GM18507 (cell line): ENCODE measurements at regions not wholly inside any gene's neighbourhood (a gene's known extent, or its start where the extent isn't known, plus 50 kb on each side); places are given as distances from the start of the nearest gene placed in this dataset.

Source experiments
- DNase-seq: peaks from one replicate; pipeline ENCODE4 v3.0.0; 2011; ENCODE audit warnings: low read depth; ENCODE audit not compliant: insufficient read length; ENCODE audit errors: extremely low spot score
- FAIRE-seq: peaks from 2 replicates; lab custom pipeline; 2011; peaks lifted over from hg19 to GRCh38; lab: Jason Lieb, UNC

DNA sequence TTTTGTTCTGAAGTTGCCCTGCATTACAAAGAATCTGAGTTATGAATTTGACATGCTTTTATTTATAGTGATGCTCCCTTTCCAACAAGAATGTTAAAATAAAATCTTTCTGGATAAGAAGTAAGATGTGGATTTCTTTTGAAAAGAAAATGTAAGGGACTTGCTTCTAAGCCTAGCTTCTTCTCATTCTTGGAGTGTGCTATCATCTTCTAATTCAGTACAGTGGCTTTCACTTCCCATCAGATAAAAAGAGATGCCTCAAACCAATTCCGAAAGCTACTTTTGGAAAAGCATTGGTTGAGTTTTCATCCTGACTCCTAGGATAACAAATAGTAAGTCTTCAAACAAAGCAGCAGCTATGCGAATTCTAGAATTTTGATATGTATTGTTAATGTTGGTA, 197.0 kb upstream of the ZPLD1 start:
- FAIRE-seq, result no peak
- DNase-seq, result no peak

DNA sequence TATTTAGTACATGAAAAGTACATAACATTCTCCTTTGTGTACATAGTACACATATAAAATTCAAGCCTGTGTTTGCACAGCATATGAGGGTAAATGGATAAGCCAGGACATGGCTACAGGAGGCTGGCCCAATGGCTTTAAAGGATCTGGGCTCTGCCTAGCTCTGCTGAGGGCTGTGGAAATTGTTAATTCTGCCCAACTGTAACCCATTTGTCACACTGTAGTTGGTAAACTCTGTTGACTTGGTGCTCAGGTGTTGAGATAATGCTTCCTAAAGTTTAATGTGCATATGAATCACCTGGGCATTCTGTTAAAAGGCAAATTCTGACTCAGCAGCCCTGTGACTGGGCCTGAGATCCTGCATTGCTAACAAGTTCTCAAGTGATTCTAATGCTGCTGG, 196.5 kb upstream of the ZPLD1 start:
- no peak for FAIRE-seq
- DNase-seq, result no peak

GRCh38 chr3:102240720-102241119, 194.1 kb upstream of the ZPLD1 start:
- no peak for DNase-seq
- FAIRE-seq, result no peak

GRCh38 chr3:102248981-102249705, 185.7 kb upstream of the ZPLD1 start:
- DNase-seq, result no peak

GRCh38 chr3:102255736-102256135, 179.1 kb upstream of the ZPLD1 start:
- no peak for DNase-seq
- no peak for FAIRE-seq

More at GRCh38 chr3:102248981-102249705, 185.7 kb upstream of the ZPLD1 start:
- no peak for FAIRE-seq

DNA sequence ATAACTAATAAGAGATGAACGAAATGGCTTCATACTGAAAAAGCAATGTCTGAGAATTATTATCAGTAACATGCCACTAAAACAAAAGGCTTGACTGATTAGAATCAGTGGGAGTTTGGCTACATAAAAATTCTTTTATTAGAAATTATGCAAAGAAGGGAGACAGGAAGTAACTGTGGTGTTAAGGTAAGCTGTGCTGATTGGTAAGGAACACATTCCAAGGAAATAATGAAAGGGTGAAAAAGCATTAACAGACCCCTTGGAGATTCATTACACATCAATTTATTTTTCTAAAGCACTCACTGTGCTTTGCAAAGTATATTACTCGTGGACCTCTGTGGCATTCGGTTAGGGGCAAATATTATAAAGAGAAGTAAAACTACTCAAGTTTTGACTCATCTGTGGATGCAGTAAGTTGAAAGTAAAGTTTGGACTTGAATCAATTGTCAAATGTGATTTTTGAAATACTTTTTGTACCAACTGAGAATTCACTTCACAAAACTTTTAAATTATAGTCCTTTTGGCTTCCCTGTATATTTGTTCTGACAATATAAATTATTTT, 176.1 kb upstream of the ZPLD1 start:
- no peak for DNase-seq

DNA sequence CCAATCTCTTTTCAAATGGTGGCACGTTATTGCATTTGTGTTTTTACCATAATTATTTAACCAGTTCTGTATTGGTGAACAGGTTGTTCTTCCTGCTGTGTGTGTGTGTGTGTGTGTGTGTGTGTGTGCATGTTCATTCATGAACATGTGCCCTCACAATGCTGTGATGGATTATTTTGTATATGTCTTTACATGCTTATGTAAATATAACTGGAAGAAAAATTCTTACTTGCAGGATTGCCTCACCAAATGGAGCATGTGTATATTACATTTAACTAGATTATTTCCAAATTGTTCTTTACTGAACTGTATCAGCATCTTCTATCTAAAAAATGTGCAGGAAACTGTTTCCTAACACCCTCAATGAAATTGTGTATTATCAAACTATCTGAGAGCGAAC, 175.2 kb upstream of the ZPLD1 start:
- FAIRE-seq, result no peak
- DNase-seq, result no peak

More for the DNA sequence above, 176.1 kb upstream of the ZPLD1 start:
- peak; percentile 21 for FAIRE-seq

DNA sequence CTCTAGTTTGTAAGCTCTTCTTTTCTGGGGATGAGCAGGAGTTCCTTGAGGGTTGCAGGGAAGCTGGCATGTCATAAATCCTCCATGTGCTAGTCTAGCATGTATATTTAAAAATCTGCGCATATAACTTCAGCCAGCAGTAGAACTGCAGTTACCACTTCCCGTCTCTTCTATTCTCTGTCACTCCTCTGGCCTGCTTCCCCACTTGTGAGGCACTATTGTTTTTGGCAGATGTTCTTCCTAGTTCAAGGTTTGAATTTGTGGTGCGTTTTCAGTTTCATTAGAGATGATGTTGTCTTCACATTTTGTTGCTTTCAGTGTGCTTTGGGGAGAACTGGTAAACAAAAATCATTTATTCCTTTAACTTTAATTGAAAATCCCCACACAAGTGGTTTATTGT, 169.1 kb upstream of the ZPLD1 start:
- DNase-seq (no peak), FAIRE-seq (no peak)

DNA sequence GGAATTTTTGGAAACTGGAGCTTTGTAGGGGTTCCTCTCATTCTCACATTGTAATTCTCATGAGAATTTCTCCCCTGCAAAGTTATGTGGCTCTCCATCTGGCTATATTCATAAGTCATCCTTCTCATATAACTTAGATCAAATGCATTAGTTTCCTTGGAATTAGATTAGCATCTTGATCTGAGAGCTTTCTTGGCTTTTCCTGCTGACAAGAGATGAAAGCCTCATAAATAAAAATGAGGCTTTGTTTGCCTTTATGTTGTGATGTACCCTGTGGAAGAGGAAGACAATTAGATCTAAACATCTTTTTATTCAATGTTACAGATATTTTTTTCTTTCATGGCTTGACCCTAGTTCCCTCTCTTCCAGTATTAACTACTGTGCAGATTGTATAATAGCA, 165.4 kb upstream of the ZPLD1 start:
- no peak for DNase-seq
- FAIRE-seq, result no peak

DNA sequence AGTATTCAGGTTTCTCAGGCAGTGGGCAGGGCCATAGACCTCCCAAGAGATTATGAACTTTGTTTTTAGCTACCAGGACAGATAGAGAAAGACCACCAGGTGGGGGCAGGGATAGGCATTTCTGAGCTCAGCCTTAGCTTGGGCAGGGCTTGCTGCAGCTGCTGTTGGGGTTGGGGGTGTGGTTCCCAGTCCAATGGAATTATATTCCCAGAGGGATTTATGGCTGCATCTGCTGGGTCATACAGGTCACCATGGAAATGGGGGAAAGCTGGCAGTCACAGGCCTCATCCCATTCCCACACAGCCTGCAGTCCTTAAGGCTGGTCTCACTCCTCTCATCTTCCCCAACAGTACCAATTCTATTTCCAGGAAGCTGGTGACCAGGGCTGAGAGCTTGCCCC, 144.6 kb upstream of the ZPLD1 start:
- FAIRE-seq, result no peak
- no peak for DNase-seq

DNA sequence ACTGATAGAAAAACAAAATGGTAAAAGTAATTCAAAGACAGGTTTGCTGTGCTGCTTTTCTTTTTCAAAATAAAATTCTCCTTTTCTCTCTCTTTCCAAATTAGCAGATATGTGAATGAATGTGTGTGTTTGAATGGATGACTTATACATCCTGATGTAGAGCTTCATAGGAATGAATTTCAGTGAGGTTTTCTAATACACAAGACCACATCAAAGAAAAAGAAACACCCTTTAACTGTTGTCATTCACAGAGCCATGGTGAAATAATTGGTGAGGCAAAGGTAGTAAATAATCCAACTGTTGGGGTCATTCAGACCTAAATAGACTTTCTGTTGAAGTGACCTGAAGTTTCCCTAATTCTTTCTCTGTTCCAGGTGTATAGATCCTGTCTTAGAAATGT, 139.1 kb upstream of the ZPLD1 start:
- no peak for DNase-seq
- FAIRE-seq, result no peak

GRCh38 chr3:102297072-102297658, 137.7 kb upstream of the ZPLD1 start:
- DNase-seq (no peak), FAIRE-seq (no peak)

DNA sequence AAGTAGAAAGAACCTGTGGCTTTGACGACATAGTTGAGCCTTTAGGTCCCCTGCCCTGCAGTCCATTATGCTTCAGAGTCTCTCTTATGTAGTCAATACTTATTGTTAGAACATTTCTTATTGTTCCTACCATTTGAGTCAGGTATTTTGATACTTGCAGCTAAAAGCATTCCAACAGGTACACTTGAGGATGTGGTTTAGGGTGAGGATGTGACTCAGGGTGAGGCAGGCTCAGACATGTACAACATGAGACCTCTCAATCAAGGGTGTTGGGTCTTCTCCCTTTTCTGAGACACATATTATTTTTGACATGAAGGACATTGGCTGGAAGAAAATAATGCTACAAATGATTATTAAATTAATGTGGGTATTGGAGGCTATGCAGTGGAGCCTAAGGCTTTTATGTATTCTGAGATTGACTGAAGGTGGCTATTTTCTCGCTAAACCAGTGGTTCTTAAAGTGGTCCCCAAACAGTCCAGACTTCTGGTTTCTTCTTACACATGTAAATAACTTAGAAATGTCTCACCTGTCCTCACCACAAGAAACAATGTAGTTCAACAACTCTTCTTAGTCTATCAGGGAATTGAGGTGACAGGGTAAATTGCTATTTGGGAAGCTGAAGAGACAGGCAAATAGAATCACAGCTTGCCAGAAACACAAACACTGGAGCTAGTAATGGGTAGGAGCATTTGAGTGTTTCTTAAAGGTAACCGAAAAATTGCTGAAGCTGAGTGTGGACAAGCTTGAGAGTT, 135.5 kb upstream of the ZPLD1 start:
- DNase-seq, result no peak
- FAIRE-seq, result peak; percentile 18

DNA sequence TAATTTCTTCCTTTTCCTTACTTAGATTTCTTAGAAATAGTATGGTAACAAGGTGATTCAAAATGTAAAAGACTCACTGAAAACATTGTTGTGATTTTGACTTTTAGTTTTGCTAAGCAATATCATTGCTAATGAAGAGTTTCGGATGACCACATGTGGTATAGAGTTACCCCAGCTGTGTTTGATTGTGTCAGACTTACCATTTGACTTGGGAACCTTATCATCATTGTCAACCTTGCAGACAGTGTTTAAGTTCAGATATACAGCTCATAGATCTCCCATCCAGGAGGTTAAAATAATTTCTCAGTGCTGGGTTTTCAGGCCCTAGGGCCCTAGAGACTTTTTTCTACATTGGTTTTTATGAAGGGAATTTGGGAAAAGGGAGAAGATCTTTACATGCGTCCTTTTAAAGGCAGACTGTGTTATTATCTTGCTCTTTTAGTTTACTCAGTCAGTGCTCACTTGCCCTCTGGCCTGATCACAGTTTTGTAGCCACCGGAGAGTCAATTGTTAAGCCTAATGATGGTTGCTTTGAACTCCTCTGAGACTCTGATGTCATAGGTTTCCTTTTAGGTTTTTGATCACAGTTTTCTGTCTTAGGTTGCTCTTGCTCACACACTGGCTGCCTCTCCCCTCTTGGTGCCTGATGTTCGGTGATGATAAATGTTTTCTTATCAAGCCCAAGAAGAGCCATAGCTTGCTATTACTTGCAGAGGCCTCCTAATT, 133.5 kb upstream of the ZPLD1 start:
- no peak for FAIRE-seq
- DNase-seq, result no peak

GRCh38 chr3:102302020-102302419, 132.8 kb upstream of the ZPLD1 start:
- no peak for FAIRE-seq

DNA sequence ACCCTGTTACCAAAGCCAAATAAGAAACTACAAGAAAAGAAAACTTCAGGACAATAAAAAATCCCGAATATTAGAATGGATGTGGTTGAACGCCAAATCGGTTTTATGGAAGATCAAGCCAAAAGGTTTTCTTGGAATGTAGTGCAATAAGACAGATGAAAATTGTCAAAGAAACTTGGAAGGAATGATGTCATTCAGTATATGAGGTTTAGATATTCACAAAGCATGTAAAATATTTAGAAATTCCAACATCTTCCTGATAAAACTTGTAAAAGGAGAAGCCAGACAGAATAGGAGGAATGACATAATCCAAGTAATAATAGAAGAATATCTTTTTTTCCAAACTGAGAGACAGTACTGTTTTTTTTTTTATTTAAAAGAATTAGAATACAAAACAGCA, 130.3 kb upstream of the ZPLD1 start:
- FAIRE-seq (no peak), DNase-seq (no peak)

More at GRCh38 chr3:102302020-102302419, 132.8 kb upstream of the ZPLD1 start:
- no peak for DNase-seq

GRCh38 chr3:102307442-102307841, 127.4 kb upstream of the ZPLD1 start:
- FAIRE-seq, result no peak
- no peak for DNase-seq

GRCh38 chr3:102329066-102329465, 105.7 kb upstream of the ZPLD1 start:
- DNase-seq (no peak), FAIRE-seq (no peak)

DNA sequence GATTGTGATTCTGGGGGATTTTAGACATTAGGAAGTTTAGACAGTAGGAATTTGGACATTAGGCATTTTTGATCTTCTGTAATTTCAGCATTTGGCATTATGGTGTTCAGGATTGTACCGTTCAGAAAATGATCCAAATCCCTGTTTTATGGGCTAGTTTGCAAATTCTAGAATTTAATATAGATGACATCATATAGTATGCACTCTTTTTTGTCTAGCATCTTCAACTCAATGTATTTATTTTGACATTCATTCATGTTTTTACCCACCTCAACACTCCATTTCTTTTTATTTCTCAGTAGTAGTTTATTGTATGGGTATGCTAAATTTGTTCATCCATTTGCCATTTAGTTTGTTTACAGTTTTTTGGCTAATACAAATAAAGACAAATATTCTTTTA, 105.3 kb upstream of the ZPLD1 start:
- FAIRE-seq (no peak), DNase-seq (no peak)

DNA sequence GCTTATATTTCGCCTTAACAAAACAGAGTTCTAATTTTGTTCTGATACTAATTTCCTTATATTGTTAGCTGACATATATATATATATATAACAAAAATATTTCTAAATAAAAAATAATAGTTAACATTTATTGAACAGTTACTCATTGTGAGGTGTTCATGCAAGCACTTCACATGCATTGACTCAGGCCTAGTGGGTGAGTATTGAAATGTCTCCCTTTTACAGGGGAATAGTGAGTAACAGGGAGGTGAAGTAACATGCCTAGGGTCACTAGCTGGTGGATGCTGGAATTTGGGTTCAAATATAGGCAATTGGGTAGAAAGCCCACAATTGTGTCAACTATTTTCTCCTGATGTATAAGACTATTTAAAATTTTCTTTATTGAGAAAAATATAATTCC, 102.6 kb upstream of the ZPLD1 start:
- no peak for DNase-seq
- no peak for FAIRE-seq
